ENCODE measurements at regions not wholly inside any gene's neighbourhood (a gene's known extent, or its start where the extent isn't known, plus 50 kb on each side); places are given as distances from the start of the nearest gene placed in this dataset.

- TF ChIP-seq POLR2A (IDR thresholded peaks at IDR 0.05), result no peak
- TF ChIP-seq CTCF (IDR thresholded peaks at IDR 0.05), result no peak
These were observed 164.4 kb upstream of the CIBAR2 start for GRCh38 chr16:85276721-85277120.

Measured in uterus (tissue), 2 donors.